Upper lobe of right lung (tissue), 1 donor: ENCODE measurements at regions not wholly inside any gene's neighbourhood (a gene's known extent, or its start where the extent isn't known, plus 50 kb on each side); places are given as distances from the start of the nearest gene placed in this dataset.

Experiments used
- ATAC-seq: fragments of 200-7000 bp; cut with Tn5 transposase; one replicate; pipeline ENCODE4 v1.9.1; 2020; ENCODE audit warnings: mild to moderate bottlenecking, moderate library complexity
- DNase-seq: peaks from one replicate; pipeline ENCODE4 v3.0.0-alpha.2; 2020
- H3K27ac ChIP-seq: fragments of 200-600 bp; one replicate; pipeline ENCODE4 v1.8.0; 2022
- H3K27me3 ChIP-seq: fragments of 200-600 bp; one replicate; pipeline ENCODE4 v1.8.0; 2022; ENCODE audit warnings: mild to moderate bottlenecking
- H3K36me3 ChIP-seq: fragments of 200-600 bp; one replicate; pipeline ENCODE4 v1.8.0; 2022
- H3K4me1 ChIP-seq: fragments of 200-600 bp; one replicate; pipeline ENCODE4 v1.8.0; 2022
- H3K4me3 ChIP-seq: fragments of 200-600 bp; one replicate; pipeline ENCODE4 v1.8.0; 2022; ENCODE audit warnings: mild to moderate bottlenecking
- H3K9me3 ChIP-seq: fragments of 200-600 bp; one replicate; pipeline ENCODE4 v1.8.0; 2022
- intact Hi-C: fragments of 100-400 bp; cut with DNase I; formaldehyde crosslinking; loops from one replicate; pipeline ENCODE4 v1.11.0; 2022
- TF ChIP-seq, protein P1 (sequence below): fragments of 200-600 bp; IDR thresholded peaks from one replicate; pipeline ENCODE4 v1.8.0; 2022; ENCODE audit warnings: antibody characterized with exemption
- donor health status: DM: no; HTN: yes; CAD: no; lungs with severe emphysema.

DNA sequence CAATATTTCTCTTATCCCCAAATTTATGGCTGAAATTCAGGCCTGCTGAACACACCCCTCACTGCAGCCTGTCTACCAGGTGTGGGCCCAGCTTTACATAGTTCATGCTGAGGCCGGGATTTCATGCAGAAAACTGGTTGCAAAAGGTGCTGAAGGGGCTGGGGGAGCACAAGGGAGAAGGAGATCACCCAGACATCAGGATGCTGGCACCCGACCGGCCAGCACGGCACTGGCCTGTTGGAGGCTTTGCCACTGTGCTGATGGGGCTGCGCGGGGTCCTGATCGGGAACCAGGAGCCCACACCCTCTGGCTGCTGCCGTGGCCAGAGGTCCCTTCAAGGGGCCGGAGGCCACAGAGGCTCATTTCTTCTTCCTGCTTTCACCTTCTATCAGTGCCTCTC, 177.9 kb upstream of the C2CD4B start:
- ATAC-seq = no peak
- Histone ChIP-seq H3K4me1 (no peaks in the 10 kb centered on the region), H3K27me3 (no peaks in the 10 kb centered on the region), H3K9me3 (no peaks in the 10 kb centered on the region), H3K4me3 (no peak overlapping the region), H3K27ac (no peak overlapping the region), H3K36me3 (no peaks in the 10 kb centered on the region)
- intact Hi-C loops = no loop called here
- TF ChIP-seq, protein P1, sequence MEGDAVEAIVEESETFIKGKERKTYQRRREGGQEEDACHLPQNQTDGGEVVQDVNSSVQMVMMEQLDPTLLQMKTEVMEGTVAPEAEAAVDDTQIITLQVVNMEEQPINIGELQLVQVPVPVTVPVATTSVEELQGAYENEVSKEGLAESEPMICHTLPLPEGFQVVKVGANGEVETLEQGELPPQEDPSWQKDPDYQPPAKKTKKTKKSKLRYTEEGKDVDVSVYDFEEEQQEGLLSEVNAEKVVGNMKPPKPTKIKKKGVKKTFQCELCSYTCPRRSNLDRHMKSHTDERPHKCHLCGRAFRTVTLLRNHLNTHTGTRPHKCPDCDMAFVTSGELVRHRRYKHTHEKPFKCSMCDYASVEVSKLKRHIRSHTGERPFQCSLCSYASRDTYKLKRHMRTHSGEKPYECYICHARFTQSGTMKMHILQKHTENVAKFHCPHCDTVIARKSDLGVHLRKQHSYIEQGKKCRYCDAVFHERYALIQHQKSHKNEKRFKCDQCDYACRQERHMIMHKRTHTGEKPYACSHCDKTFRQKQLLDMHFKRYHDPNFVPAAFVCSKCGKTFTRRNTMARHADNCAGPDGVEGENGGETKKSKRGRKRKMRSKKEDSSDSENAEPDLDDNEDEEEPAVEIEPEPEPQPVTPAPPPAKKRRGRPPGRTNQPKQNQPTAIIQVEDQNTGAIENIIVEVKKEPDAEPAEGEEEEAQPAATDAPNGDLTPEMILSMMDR = no peak
- no peak for DNase-seq

DNA sequence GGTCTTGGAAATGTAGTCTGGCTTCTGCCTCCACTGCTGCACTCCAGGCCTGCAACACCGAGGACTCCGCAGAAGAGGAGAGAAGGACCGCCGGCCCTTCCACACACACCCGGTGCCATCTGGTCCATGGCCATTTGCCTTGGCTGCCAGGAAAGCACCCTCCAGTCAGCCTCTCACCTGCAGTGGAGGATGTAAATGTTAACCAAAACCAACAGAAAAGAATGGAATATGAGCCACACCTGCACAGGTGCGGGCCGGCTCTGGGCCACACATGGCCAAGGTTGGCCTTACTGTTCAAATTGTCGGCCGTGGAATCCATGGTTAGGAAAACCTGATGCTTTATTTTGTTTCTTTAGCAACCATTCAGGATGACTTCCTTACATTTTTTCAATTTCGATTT, 178.3 kb upstream of the C2CD4B start:
- intact Hi-C loops = no loop called here
- ATAC-seq = no peak
- no peaks in the 10 kb centered on the region for H3K36me3 ChIP-seq
- no peak overlapping the region for H3K27ac ChIP-seq
- H3K4me1 ChIP-seq = no peaks in the 10 kb centered on the region
- no peaks in the 10 kb centered on the region for H3K27me3 ChIP-seq
- H3K4me3 ChIP-seq = no peak overlapping the region
- no peak for DNase-seq
- no peaks in the 10 kb centered on the region for H3K9me3 ChIP-seq
- TF ChIP-seq, protein P1 = no peak

DNA sequence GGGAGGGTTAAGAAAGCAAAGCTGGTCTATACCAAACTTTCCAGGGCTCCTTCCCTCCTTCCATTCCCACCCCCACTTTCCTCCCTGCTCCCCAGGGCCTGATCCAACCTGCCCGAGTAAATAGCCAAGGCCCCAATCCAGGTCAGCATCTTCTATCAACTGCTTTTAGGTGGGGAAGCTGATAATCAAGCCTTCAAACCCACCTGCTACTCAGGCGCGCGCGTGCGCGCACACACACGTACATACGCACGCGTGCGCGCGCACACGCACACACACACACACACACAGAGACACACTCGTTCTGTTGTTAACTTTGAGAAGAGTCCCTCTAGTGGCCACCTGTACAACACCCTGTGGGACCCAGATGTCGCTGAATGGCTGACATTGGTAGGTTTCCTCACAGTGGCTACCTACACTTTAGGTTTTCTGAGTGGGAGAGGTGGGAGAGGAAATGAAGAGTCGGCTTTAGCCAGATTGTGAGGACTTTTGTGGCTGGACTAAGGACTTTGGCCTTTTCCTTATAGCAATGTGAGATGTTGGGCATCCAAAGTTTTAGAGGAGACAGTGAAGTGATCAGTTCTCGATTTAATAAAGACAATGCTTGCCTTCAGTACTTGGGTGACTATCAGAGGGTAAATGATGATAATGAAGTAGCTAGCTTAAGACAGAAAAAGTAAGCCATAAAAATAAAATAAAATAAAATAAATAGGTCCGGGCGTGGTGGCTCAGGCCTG, 179.9 kb upstream of the C2CD4B start:
- H3K27me3 ChIP-seq = no peaks in the 10 kb centered on the region
- DNase-seq = no peak
- no peaks in the 10 kb centered on the region for H3K4me1 ChIP-seq
- TF ChIP-seq, protein P1 = peak; percentile 58
- H3K36me3 ChIP-seq = no peaks in the 10 kb centered on the region
- intact Hi-C loops = no loop called here
- no peak overlapping the region for H3K27ac ChIP-seq
- peak; percentile 91 for ATAC-seq
- H3K4me3 ChIP-seq = no peak overlapping the region
- no peaks in the 10 kb centered on the region for H3K9me3 ChIP-seq

DNA sequence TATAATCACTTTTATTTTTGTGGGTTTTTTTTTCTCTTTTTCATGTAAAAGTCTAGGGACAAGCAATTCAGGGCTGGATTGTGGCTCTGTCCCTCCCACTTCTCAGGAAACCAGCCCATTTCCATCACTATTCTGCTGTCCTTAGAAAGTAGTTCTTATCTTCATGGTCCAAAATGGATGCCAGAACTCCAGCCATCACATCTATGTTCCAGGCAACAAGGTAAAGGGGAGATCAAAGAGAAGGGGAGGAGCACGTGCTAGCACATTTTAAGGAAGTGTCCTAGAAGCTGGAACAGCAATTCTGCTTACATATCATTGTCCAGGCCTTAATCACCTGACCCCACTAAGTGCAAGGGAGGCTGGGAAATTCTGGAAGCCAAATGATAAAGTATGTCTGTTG, 181.1 kb upstream of the C2CD4B start:
- intact Hi-C loops = no loop called here
- H3K36me3 ChIP-seq = no peaks in the 10 kb centered on the region
- H3K4me3 ChIP-seq = no peak overlapping the region
- H3K27me3 ChIP-seq = no peaks in the 10 kb centered on the region
- ATAC-seq (no peak), DNase-seq (no peak)
- no peak overlapping the region for H3K27ac ChIP-seq
- no peaks in the 10 kb centered on the region for H3K4me1 ChIP-seq
- no peaks in the 10 kb centered on the region for H3K9me3 ChIP-seq
- TF ChIP-seq, protein P1 = no peak

DNA sequence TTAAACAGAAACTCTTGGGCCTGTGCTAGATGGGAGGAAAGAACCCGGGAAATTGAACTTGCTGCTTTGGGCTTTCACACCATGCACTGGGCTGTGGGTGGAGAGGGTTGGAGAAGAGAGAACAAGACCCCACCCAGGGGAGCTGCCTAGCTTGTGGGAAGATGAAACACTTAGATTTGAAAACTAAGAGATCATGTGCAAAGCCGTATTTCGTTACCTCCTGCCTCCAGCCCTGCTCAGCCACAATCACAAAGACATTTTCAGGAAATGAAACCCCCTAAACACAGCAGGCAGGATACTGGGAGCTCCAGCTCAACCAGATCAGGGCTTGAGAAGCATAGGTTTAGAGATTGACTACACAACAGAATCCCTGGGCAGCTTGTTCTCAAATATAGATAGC, 183.0 kb upstream of the C2CD4B start:
- DNase-seq = no peak
- H3K36me3 ChIP-seq = no peaks in the 10 kb centered on the region
- TF ChIP-seq, protein P1 = no peak
- no peaks in the 10 kb centered on the region for H3K9me3 ChIP-seq
- H3K27me3 ChIP-seq = no peaks in the 10 kb centered on the region
- no peak for ATAC-seq
- H3K4me1 ChIP-seq = no peaks in the 10 kb centered on the region
- H3K27ac ChIP-seq = no peak overlapping the region
- no peak overlapping the region for H3K4me3 ChIP-seq
- intact Hi-C loops = no loop called here

DNA sequence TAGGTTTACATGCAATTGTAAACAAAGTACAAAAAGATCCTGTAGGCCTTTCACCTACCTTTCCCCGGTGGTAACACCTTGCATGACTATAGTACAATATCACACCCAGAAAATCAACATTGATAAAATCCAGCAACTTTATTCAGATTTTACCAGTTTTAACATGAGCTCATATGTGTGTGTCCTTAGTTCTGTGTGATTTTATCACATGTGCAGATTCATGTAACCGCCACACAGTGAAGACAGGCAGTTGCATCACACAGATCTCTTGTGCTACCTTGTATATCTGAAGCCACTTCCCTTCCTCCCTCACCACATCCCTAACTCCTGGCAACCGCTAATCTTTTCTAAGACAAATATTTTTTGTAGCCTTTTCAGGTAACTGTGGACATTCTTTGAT, 183.5 kb upstream of the C2CD4B start:
- DNase-seq (no peak), ATAC-seq (no peak)
- H3K4me3 ChIP-seq = no peak overlapping the region
- TF ChIP-seq, protein P1 = no peak
- no peak overlapping the region for H3K27ac ChIP-seq
- no peaks in the 10 kb centered on the region for H3K27me3 ChIP-seq
- intact Hi-C loops = no loop called here
- no peaks in the 10 kb centered on the region for H3K36me3 ChIP-seq
- H3K4me1 ChIP-seq = no peaks in the 10 kb centered on the region
- H3K9me3 ChIP-seq = no peaks in the 10 kb centered on the region
